CMK (cell line): ENCODE measurements at regions not wholly inside any gene's neighbourhood (a gene's known extent, or its start where the extent isn't known, plus 50 kb on each side); places are given as distances from the start of the nearest gene placed in this dataset.
"Not testable (repeated sequence)": the region's sequence is repeated elsewhere in the genome, so short reads cannot be mapped to it uniquely, and the experiment has no call there.

ENCODE experiments used
- DNase-seq: peaks from one replicate; pipeline ENCODE4 v3.0.0-alpha.2; 2010; ENCODE audit warnings: low read depth

DNA sequence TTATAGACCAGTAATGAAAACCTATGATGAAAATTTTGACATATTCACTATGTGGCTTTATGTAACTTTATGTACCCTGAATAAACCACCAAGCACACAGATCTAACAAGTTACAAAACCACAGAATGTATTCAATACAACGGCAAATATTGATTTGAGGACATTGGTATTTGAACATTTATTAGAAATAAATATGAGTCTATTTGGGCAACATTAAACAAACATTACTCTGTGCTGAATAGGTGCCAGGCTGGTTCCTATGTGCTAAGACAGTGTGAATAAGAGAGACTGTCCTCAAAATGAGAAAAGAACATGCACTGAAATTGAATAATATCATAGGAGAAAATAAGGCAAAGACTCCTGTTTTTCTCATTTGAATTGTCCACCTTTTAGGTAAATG, 1341.2 kb downstream of the PLA2G4A start:
- no peak for DNase-seq

DNA sequence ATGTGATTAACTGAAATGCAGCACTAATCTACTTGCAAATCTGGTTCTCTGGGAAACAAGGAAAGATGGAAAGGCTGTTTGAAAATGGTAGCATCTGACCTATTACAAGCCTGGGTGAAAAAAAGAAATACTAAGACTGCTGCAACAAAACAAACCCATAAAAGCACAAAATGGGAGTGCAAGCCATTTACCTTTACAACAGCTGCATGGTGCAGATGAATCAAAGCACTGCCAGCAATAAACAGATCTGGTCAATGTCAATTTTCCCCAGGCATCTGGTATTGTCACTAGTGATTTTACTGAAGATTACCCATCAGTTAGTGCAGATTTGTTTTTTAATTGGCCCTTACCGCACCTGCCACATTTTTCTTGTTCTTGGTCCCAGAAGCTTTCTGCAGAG, 1341.7 kb downstream of the PLA2G4A start:
- no peak for DNase-seq

DNA sequence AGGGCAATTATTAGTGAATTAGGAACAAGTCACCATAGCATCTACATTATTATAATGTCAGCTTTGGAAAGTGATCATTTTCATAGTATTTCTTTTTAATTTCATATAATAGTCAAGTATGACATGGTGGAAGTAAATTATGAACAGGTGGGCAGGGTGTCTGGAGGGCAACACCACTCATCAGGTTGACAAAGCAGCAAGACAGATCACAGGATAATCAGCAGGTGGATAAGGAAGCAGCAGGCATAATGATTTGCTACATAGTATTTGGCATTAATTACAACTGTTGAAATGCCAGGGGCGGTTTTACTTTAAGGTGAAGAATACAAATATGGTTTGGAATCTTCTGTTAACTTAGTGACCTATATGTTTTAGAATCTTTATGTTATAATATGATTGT, 1342.2 kb downstream of the PLA2G4A start:
- no peak for DNase-seq

DNA sequence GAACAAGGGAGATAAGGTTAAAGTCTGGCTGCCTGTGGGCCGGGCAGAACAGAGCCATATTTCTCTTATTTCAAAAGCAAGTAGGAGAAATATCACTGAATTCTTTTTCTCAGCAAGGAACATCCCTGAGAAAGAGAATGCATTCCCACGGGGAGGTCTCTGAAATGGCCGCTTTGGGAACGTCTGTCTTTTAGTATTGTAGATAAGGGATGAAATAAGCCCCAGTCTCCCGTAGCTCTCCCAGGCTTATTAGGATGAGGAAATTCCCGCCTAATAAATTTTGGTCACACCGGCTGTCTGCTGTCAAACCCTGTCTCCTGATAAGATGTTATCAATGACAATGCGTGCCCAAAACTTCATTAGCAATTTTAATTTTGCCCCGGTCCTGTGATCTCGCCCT, 1353.3 kb downstream of the PLA2G4A start:
- not testable (repeated sequence) for DNase-seq

DNA sequence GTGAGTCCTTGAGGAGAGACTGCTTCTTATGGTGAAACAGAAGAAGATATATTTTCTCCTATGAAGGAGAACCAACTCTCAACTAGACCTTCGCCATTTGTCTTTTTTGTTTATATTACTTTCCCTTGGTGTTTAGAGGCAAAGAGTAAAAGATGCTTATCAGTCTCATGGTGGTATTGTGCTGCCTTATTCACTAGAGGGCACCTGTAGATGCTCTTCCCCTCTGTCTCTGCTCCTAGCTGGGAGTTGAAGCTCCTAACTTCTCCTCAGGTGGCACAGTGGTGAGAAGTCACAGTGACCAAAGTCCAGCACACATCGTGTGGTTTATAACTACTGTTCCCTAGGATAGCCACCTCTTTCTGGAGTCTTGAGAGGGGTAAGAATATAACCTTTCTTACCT, 1359.6 kb downstream of the PLA2G4A start:
- DNase-seq: no peak

DNA sequence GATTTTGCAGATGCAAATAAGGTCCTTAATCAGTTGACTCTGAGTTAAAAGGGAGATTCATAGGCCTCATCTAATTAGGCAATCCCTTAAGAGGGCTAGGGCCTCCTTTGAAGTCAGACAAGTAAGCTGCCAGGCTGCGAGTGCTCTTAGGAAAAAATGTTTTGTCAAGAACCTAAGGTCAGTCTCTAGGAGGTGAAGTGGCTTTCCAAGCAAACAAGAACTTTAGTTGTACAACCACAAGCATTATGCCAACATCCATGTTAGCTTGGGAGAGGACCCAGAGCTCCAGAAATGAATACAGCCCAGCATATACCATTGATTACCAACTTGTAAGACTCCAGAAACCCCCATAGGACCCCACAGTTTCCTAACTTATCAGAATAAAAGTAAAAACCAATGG, 1366.2 kb downstream of the PLA2G4A start:
- no peak for DNase-seq

DNA sequence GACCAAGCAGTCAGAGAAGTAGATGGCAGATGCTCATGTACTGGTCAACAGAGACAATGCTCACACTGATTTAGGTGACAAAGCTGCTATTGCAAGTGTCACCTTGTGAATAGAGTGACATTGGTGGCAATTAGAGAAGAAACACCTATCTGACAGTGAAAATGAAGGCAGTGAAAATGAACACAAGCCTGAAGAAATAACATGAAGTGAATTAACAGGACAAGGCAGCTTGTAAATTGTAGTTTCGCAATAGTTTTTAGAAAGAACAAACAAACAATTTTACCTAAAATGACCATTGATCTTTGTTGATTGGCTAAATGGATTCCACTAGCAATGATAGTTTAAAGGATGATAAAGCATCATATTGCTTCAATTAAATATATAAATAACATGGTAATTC, 1389.5 kb downstream of the PLA2G4A start:
- no peak for DNase-seq

DNA sequence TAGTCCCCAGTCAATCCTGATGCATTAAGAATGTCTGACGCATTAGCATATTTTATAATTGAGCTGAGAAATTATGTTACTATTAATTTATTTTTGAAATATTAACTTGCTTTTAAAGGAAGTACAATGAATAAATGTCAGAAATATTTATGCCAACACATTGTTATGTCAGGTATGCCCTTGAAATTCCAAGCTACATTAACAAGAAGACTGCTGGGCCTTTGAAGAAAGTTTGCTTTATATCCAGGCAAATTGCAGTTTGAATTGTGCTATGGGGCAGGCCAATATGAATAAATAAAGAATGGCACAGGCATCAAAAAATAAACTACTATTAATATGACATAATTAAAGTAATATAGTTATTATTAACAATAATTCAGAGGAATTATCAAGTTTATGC, 1391.3 kb downstream of the PLA2G4A start:
- no peak for DNase-seq

DNA sequence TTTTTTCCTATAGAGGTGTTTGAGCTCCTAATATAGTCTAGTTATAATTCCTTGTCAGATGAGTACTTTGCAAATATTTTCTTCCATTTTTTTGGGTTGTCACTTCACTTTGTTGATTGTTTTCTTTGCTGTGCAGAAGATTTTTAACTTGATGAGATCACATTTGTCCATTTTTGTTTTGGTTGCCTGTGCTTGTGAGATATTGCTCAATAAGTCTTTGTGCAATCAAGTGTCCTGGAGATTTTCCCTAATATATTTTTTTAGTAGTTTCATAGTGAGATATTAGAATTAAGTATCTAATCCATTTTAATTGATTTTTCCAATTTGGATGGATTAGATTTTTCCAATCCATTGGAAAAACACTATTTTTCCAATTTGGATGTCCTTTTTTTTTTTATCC, 1395.5 kb downstream of the PLA2G4A start:
- DNase-seq: no peak

DNA sequence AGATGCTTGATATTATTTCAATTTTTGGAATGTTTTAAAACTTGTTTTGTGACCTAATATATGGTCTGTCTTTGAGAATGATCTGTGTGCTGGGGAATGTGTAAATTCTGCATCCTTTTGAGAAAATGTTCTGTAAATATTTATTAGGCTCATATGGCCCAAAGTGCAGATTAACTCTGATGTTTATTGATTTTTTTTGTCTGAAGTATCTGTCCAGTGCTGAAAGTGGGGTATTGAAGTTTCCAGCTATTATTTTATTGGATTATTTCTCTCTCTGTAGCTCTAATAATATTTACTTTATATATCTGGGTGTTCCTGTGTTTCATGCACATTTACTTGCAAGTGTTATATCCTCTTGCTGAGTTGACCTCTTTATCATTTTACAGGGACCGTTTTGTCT, 1397.2 kb downstream of the PLA2G4A start:
- no peak for DNase-seq

DNA sequence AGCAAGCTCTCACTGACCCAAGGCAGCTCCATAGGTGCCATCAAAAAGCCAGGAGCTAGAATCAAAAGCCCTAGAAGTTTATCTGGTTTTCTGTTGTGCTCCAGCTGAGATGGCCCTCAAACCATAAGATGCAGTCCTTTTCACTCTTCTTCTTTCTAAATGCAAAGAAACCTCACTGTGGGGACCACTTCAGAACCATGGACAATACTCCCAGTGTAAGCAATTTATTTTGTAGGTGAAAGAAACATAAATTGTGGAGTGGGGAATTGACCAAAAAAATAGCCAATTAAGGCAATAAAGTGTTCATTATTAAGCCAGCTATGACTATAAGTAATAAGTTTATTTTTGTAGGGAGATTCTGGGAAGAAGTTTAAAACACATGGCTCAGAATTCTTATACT, 1399.9 kb downstream of the PLA2G4A start:
- DNase-seq: no peak

DNA sequence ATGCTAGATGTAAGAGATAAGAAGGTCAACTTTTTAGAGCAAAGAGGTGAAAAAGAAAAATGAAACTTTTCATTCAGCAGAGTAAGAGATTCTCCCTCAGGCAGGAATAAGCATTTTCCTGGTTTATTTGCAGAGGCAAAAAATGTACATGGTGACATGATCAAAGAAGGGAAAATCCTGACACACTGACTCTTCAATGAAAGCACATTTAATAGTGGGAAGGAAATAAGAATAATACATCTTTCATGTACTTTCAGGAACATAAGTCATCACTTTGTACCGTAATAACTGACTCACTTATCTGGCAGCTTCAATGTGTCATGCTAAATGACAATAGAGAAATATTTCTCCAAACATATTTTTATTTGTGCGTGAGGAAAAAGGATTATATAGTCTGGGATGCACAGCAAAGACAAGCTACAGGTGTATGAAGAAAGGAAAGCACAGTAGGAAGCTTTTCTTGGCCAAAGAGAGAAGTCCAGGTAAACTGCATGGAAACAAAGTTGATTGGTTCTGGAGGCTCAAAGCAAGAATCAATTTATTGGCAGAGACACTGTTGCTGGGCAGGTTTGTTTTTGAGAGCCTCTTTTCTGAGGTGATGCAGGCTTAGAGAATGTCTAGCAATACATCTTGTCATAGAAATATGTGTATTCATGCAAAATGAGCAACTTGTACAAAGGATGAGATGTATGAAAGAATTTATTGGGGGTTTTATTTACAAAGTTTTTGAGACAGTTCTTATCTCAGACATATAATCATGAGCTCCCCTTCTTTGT, 1409.0 kb downstream of the PLA2G4A start:
- DNase-seq: no peak

DNA sequence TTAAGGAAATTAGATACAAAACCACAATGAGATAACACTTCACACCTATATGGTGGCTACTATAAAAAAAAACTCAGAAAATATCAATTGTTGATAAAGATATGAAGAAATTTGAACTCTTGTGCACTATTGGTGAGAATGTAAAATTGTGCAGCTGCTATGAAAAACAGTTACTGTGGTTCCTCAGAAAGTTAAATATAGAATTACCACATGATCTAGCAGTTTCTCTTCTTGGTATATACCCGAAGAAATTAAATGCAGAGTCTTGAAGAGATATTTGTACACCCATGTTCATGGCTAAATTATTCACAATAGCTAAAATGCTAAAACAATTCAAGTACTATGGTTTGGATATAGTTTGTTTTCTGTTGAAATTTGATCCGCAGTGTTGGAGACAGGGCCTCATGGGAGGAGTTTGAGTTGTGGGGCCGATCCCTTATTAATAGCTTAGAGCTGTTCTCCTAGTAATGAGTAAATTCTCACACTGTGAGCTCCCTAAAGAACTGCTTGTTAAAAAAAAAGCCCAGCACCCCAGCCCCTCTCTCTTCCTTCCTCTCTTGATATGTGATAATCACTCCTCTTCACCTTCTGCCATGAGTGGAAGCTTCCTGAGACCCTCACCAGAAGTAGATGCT, 1412.1 kb downstream of the PLA2G4A start:
- no peak for DNase-seq

DNA sequence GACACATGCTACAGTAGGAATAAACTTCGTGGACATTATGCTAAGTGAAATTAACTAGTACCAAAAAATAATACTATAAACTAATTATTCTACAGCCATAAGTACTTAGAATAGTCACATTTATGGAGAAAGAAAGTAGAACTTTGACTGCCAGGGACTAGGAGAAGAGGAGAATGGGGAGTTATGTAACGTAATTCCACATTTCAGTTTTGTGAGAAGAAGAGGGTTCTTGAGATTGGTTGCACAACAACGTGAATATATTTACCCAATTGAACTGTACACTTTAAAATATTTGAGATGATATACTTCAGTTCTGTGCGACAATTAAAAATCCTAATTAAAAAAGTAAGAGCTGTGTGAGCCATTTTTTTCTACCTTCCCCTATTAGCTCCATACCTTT, 1412.9 kb downstream of the PLA2G4A start:
- DNase-seq: no peak

DNA sequence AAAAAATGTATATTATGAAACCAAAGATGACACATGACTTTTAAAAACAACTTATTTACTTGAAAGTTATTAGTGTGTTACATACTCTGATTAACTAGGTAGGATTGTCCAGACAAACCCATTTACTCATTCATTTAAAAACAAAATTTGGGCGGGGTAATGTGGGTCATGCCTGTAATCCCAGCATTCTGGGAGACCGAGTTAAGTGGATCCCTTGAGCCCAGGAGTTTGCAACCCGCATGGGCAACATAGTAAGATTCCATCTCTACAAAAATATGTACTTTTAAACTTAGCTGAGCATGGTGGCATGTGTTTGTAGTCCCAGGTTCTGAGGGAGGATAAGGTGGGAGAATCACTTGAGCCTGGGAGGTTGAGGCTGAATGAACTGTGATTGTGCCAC, 1414.7 kb downstream of the PLA2G4A start:
- no peak for DNase-seq

DNA sequence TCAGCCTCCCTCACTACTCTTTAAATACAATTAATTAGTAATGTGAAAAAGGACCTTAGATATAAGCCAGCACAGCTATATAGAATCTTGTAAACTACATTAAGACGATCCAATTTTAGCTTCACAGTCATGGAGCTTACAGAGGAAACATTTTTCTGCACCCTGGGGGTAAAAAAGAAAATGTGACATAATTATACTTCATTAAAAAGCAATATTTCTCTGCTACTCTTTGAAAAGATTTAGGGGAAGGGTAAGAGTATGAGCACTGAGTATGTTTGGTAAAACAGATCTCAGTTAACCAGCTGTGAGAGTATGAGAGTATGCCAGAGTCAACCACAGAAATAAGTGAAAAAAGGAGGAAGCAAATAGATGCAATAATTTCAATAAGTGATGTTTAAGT, 1415.9 kb downstream of the PLA2G4A start:
- no peak for DNase-seq

DNA sequence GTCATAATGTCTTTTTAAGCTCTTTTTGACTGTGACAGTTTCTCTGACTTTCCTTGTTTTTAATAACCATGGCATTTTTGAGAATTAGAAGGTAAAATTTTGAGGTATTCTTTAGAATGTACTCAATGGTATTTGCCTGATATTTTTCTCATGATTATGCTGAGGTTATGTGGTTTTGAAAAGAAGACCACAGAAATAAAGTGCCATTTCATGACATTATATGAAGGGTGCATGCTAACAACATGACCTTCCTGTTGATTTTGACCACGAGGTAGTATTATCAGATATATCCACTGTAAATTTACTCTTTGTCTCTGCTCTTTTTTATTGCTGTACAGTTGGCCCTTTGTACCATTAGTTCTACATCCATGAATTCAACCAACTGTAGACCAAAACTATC, 1418.5 kb downstream of the PLA2G4A start:
- no peak for DNase-seq

DNA sequence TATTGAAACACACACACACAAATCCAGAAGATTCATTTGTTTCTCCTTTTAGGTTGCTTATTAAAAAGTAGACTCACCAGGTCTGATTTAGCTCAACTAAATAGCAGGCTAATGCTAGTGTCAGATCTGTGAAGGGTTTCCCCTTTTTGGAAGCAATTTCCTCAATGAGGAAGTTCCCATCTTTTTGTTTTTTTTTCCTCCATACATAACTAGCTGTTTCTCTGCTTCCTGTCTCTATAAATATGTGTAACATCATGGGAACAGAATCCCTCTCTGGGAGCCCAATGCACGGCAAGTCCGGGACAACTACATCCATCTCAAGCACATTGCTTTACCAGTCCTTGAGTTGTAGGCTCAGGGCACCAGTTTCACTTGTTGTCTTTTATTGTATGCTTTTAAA, 1421.1 kb downstream of the PLA2G4A start:
- no peak for DNase-seq

DNA sequence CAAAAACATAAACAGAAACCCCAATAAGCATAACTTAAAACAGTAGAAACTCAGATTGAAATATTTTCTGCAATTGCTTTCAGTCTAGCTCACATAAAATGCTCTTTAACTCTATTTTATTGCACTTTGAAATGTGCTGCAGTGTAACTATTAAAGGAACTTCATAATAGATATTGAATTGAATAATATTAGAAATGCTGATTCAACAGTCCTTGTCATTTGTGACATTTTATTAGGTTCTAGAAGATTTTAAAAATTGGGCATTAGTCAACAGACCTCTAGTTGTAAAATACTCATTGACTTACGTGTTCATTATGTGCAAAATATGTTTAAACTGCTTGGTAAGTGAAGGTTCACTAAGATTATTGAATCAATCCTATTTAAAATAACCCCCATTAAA, 1422.3 kb downstream of the PLA2G4A start:
- DNase-seq: no peak

DNA sequence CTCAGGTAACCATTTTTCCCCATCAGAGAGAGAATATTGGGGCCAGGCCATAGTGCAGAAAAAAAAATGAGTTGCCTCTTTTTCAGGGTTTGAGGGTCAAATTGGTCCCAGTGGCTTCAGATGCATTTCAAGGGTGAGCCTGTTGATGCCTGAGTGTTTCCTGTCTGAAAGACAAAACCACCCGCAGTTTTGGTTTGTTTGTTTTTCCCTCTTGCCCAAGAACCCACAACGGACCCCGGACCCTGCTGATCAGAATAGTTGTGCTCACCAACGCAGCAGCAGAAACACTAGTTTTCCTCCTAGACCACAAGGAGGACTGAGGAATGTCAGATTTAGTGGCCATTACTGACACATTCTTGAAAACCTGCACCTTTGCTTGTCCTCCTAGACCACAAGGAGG, 1433.1 kb downstream of the PLA2G4A start:
- DNase-seq: no peak

DNA sequence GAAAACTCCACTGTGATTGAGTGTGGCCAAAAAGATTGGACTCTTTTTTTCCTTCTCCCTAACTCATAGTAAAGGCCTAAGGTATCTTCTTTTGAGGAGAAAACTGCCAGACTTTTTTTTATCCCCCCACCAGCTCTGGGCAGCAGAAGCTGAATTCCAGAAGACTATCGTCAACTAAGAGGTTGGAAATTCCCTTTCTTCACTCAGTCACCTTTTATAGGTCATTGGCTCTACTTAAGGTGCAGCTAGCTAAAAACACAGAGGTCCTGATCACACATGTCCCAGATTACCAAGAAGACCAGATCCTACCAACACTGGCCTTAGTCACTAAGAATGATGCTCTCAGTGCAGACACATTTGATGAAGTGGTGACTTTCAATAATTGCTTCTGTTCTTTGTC, 1441.2 kb downstream of the PLA2G4A start:
- no peak for DNase-seq

DNA sequence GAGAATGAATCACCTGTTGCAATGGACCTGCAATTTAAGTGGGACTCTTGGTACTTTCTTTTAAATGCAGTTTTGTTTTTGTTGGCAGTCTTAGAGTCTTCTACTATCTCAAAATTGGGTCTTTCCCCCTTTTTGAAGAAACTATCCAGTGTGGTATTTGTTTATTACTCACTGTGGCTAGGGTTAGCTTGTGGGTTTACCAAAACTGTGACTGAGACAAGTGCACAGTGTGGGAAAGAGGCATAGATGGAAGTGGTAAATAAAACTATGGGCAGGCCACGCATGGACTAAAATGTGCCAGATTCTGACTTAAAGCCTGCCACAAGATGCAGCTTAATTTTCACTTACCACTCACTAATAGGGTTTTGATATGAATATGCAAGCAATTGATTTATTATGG, 1441.7 kb downstream of the PLA2G4A start:
- no peak for DNase-seq

DNA sequence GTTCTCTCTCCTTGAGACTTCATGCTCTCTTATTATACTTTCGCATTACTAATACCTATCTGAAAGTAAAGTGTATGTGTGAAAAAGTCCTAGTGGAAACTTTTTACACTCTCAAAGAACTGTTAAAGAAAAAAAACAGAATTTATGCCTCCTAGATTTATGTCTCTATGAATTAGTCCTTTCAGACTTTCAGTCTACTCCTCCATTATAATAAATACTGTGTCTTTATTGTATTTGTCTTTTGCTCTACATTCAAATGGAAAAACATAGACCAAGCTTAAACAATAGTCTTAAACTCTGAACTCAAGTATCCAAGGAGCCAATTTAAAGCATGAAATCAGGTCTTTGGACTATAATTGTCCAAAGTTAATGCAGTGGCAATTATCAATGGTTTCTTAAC, 1449.0 kb downstream of the PLA2G4A start:
- DNase-seq: no peak

DNA sequence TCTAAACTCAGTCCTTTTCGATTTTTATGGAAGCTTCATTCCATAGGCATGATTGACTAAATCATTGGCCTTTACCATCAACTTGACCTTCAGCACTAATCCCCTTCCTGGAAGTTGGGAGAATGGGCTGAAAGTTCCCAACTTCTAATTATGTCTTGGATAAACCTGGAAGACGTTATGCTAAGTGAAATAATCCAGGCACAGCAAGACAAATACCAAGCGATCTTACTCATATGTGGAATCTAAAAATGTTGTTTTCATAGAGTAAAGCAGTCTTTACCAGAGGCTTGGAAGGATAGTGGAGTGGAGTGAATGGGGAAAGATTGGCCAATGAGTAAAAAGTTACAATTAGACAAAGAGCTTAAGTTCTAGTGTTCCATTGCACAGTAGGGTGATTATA, 1453.2 kb downstream of the PLA2G4A start:
- DNase-seq: no peak
